Endothelial cell (in vitro differentiated cells): ENCODE measurements at regions not wholly inside any gene's neighbourhood (a gene's known extent, or its start where the extent isn't known, plus 50 kb on each side); places are given as distances from the start of the nearest gene placed in this dataset.
A peak's percentile ranks its signal among the peaks of the same experiment; 100 is the strongest.

Experiments used
- DNase-seq: peaks from one replicate; pipeline ENCODE4 v3.0.0; 2021; ENCODE audit warnings: low spot score
- H3K27ac Mint-ChIP-seq: one replicate; pipeline ENCODE4 v1.8.0; 2021; ENCODE audit warnings: mixed read lengths, inconsistent platforms; ENCODE audit not compliant: unreplicated experiment
- H3K27me3 Mint-ChIP-seq: one replicate; pipeline ENCODE4 v1.8.0; 2021; ENCODE audit warnings: mild to moderate bottlenecking, moderate library complexity, mixed read lengths, inconsistent platforms; ENCODE audit not compliant: unreplicated experiment
- H3K36me3 Mint-ChIP-seq: one replicate; pipeline ENCODE4 v1.8.0; 2021; ENCODE audit warnings: mild to moderate bottlenecking, low read depth, mixed read lengths, inconsistent platforms; ENCODE audit not compliant: unreplicated experiment
- H3K4me1 Mint-ChIP-seq: one replicate; pipeline ENCODE4 v1.8.0; 2021; ENCODE audit warnings: mild to moderate bottlenecking, mixed read lengths, inconsistent platforms; ENCODE audit not compliant: unreplicated experiment
- H3K4me3 Mint-ChIP-seq: one replicate; pipeline ENCODE4 v1.8.0; 2021; ENCODE audit warnings: mild to moderate bottlenecking, mixed read lengths, inconsistent platforms; ENCODE audit not compliant: unreplicated experiment
- H3K9me3 Mint-ChIP-seq: one replicate; pipeline ENCODE4 v1.8.0; 2021; ENCODE audit warnings: mixed read lengths, inconsistent platforms; ENCODE audit not compliant: unreplicated experiment
- TF ChIP-seq, protein P1 (sequence below): fragments of 200-600 bp; sonication (generic); IDR thresholded peaks from one replicate; pipeline ENCODE4 v1.5.0; 2021; ENCODE audit warnings: antibody characterized with exemption; ENCODE audit not compliant: unreplicated experiment

DNA sequence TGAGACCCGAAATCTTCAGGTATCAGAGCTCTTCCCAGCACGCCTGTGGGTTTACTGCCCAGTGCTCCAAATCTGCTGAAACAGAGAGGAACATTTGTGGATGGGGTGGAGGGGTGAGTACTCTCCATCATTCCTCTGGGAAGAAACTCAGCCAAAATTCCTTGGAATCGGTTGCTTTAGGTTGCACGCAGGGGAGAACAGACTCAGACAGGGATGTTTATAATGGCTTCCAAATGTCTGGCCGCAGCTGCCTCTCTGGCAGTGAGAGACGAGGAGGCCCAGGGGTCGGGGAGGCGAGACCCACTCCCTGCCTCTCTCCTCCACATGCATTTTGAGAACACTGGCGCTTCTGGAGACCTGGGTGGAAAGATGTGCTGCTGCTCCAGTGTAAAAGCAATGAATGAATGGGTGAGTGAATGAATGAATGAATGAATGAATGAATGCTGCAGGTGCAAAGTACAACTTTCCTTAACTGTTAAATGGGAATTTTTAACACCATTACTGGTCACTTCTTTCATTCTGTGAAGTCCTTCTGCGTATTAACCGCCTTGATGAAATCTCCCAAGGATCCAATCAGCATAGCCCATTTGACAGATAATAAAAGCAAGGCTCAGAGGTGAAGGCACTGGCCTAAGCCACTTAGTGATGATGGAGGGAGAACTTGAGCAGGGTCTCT is 437.4 kb downstream of the MIAT start:
- Mint-ChIP-seq H3K27me3 (peaks cover 3% of the 10 kb centered on the region), H3K4me3 (no peak overlapping the region), H3K36me3 (no peaks in the 10 kb centered on the region), H3K27ac (no peak overlapping the region), H3K4me1 (no peaks in the 10 kb centered on the region), H3K9me3 (no peaks in the 10 kb centered on the region)
- DNase-seq, result no peak
- TF ChIP-seq, protein P1, sequence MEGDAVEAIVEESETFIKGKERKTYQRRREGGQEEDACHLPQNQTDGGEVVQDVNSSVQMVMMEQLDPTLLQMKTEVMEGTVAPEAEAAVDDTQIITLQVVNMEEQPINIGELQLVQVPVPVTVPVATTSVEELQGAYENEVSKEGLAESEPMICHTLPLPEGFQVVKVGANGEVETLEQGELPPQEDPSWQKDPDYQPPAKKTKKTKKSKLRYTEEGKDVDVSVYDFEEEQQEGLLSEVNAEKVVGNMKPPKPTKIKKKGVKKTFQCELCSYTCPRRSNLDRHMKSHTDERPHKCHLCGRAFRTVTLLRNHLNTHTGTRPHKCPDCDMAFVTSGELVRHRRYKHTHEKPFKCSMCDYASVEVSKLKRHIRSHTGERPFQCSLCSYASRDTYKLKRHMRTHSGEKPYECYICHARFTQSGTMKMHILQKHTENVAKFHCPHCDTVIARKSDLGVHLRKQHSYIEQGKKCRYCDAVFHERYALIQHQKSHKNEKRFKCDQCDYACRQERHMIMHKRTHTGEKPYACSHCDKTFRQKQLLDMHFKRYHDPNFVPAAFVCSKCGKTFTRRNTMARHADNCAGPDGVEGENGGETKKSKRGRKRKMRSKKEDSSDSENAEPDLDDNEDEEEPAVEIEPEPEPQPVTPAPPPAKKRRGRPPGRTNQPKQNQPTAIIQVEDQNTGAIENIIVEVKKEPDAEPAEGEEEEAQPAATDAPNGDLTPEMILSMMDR, result no peak

DNA sequence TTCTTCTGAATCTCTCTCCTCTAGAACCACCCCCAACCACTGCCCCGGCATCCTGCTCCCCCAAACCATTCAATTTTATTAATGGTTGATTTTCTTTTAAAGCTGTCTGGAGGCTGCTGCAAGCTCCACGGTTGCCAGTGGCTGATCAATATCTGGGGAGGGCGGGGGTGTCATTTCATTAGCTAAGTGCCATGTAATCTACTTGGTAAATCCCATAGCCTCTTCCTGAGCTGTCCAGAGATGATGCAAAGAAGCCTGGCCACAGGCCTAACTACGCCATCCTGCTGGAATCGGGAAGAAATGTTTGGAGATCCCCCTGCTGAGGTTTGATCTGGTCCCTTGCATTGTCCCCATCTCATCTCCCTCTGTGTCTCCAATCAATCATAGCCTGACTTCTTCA is 440.1 kb downstream of the MIAT start:
- no peak for DNase-seq
- Mint-ChIP-seq H3K9me3 (no peaks in the 10 kb centered on the region), H3K4me3 (no peak overlapping the region), H3K27me3 (peaks cover 3% of the 10 kb centered on the region), H3K4me1 (peaks cover 11% of the 10 kb centered on the region), H3K36me3 (no peaks in the 10 kb centered on the region), H3K27ac (no peak overlapping the region)
- TF ChIP-seq, protein P1, result no peak

DNA sequence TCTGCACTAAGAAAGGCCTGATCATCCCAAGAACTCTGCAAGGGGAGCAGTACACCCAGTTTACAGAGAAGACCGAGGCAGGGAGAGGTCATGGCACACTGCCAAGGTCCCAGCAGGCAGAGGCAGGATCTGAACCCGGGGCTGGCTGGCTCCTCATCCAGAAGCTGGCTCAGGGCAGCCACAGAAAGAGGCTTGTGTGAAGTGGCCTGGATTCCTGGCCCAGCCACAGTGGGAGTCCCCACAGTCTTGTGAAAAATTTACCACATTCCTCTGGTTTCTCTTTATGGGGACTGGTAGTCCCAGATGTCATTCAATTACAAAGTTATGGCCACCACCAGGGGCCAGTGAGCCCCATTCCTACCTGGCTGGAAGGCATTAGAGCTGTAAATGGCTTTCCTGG is 440.5 kb downstream of the MIAT start:
- DNase-seq, result no peak
- no peaks in the 10 kb centered on the region for H3K36me3 Mint-ChIP-seq
- H3K4me3 Mint-ChIP-seq, result no peak overlapping the region
- H3K27me3 Mint-ChIP-seq, result peaks cover 3% of the 10 kb centered on the region
- no peaks in the 10 kb centered on the region for H3K9me3 Mint-ChIP-seq
- H3K4me1 Mint-ChIP-seq, result peaks cover 11% of the 10 kb centered on the region
- H3K27ac Mint-ChIP-seq, result no peak overlapping the region
- TF ChIP-seq, protein P1, result no peak

DNA sequence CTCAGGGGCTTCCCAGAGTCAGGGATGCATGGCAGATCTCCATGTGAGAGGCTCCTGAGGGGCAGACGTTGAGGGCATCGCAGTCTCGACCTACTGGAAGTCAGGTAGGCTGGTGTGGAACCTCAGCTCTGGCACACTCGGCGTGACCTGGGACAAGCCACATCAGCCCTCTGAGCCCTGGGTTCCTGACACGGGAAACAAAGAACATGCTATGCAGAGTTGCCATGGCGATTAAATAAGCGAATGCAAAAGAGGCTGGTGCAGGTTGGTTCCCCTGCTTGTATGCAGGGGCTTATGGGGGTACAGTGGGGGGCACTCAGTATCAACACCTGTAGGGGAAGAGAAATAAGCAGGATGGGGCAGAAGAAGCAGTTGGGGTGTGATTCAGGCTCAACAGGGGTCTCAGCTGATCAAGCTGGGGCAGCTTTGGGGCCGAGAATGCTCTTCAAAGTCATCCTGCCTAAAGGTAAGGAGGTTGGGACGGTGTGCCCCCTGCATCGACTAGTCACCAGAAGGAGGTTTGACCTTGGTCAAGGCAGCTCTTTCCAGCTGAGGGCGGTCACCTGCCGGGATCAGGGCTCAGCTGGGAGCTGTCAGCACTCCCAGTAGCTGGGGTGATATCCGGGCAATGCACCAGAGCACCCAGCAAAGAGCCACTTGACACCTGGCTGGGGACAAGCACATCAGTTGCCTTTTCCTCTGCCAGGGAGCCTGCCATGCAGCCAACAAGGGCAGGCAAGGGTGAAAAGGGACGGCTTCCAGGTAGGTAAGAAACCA is 442.7 kb downstream of the MIAT start:
- peaks cover 3% of the 10 kb centered on the region for H3K27me3 Mint-ChIP-seq
- H3K4me1 Mint-ChIP-seq, result peaks cover 11% of the 10 kb centered on the region
- H3K4me3 Mint-ChIP-seq, result no peak overlapping the region
- H3K36me3 Mint-ChIP-seq, result no peaks in the 10 kb centered on the region
- TF ChIP-seq, protein P1, result no peak
- H3K27ac Mint-ChIP-seq, result no peak overlapping the region
- no peak for DNase-seq
- no peaks in the 10 kb centered on the region for H3K9me3 Mint-ChIP-seq

- Mint-ChIP-seq H3K36me3 (no peaks in the 10 kb centered on the region), H3K4me1 (peaks cover 11% of the 10 kb centered on the region), H3K27me3 (peaks cover 3% of the 10 kb centered on the region), H3K4me3 (no peak overlapping the region), H3K9me3 (no peaks in the 10 kb centered on the region), H3K27ac (no peak overlapping the region)
- DNase-seq, result peak; percentile 47
- TF ChIP-seq, protein P1, result no peak
These were observed 443.4 kb downstream of the MIAT start for GRCh38 chr22:27100789-27101188.
